GM19467 (cell line): ENCODE measurements at regions not wholly inside any gene's neighbourhood (a gene's known extent, or its start where the extent isn't known, plus 50 kb on each side); places are given as distances from the start of the nearest gene placed in this dataset.

Experiments
- ATAC-seq: cut with Tn5 transposase; IDR thresholded peaks from one replicate; pipeline ENCODE4 v1.9.1; 2021; ENCODE audit warnings: mild to moderate bottlenecking, moderate library complexity; ENCODE audit not compliant: unreplicated experiment

GRCh38 chr2:226142463-226142862, 657.2 kb downstream of the IRS1 start:
- no peak for ATAC-seq

DNA sequence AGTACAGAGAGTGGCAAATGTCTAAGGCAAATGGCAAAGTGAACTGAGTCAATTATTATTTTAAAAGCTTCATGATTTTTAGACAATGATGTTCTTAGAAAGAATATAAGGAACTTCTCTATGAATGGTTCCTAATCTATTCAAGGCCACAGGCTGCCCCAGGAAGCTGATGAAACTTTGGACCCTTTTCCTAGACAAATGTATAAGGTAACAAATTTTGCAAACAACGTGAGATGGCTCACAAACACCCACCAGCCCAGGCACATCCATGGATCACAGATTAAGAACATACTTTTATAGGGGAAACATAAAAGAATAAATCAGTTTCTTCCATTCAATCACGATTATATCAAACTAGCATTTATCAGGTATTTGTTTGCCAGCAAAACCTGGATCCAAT, 659.0 kb downstream of the IRS1 start:
- no peak for ATAC-seq

GRCh38 chr2:226139759-226140158, 659.9 kb downstream of the IRS1 start:
- ATAC-seq: no peak

- ATAC-seq: no peak
Observed at GRCh38 chr2:226137201-226137811, 662.3 kb downstream of the IRS1 start.

DNA sequence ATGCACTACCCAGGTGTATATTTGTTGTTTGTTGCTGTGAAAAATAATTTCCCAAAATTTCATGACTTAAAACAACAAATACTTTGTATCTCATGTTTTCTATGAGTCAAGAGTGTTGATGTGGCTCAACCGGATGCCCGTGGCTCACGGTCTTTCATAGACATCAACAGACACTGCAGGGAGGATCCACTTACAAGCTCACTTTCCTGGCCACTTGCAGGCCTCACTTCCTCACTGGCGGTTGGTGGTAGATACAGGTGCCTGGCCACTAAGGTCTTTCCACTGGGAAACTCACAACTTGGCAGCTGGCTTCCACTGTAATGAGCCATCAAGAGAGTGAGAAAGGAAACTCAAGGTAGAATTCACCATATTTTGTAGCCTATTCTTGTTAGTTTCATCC, 662.9 kb downstream of the IRS1 start:
- ATAC-seq: no peak

- no peak for ATAC-seq
Observed at GRCh38 chr2:226135861-226136548, 663.6 kb downstream of the IRS1 start.

DNA sequence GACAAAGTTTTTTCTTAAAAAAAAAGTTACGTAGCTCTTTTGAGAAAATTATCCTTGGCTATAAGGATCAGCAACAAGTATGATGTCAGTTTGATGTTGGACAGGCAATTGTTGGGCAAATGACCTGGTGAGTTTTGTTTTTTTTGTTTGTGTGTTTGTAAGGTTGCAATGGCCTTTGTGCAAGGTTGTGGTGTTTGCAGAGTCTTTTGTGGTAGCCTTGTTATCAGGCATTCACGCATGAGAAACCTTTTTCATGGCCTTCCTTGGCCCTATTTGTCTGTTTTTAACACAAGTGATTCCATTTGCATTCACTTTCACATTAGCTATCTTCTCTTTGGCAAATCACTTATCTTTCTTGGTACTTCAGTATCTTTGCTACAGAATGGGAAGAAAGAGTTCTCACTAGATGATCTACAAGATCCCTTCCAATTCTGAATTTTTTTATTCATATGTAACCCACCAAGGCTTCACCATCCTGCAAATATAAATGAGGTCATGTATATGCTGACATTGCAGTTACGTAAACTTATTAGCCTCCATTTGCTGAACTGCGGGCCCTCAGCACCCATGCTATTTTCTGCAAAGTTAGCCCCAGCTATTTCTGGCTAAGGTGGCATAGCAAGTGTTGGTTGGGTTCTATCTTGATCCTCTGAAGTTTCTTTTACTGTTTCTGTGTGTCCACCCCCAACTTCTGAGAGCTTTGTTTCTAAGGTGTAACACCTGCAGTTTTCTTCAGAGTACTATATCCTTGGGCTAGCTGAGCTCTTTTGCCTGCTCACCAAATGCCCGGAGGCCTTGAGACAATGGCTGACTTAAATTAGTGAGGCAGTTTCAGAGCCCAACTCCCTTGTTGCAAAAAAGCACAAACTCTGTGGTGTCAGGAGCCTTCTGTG, 667.1 kb downstream of the IRS1 start:
- ATAC-seq: no peak

- ATAC-seq: no peak
Observed at GRCh38 chr2:226131299-226131784, 668.3 kb downstream of the IRS1 start.

DNA sequence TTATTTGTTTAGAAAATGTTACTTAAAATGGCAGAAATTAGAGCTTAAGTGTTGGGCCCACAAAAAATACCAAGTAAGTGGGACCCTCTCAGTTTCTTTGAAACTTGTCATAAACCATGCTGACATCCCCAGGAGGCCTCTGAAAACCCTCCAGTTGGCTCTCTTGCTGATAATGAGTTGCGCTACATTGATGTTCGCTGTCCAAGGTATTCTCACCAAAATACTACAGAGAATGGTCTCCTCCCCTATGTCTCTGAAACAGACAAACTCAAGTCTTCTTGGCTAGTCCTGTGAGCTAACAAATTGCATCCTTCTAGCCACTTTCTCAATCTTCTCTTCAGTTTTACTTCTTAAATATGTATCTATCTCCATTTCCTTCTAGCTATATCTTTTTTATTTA, 669.4 kb downstream of the IRS1 start:
- no peak for ATAC-seq

GRCh38 chr2:226127682-226128081, 671.9 kb downstream of the IRS1 start:
- no peak for ATAC-seq

GRCh38 chr2:226126104-226126503, 673.5 kb downstream of the IRS1 start:
- no peak for ATAC-seq

DNA sequence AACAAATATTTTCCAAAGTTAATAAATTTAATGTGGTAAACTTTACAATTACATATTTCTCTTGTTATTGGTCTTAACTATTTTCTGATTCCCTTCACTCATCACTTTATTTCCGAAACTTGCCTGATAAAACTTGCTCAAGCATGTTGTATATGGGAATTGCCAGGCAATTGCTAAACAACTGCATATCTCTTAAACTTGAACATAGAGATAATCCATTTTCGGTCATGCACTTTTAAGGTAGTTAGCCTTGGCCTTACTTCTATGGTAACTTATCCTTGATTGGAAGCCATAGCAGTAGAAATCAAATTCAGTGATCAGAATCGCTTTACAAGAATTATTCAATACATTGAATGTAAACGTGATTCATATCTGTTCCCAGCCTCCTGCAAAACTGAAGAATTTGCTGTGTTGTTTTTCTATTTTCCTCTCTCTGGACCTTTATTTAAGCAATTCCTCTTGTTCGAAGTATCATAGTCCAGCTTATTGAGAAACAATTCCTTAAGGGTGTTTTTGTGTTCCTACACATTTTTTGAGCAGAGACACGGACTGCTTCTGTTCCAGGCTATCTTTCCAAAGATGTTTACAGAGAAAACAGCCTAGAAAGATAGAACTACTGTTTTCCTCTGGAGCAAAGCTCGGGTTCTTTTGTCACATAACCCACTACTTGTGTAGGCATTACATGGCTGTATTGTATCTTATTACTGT, 674.3 kb downstream of the IRS1 start:
- ATAC-seq: no peak

DNA sequence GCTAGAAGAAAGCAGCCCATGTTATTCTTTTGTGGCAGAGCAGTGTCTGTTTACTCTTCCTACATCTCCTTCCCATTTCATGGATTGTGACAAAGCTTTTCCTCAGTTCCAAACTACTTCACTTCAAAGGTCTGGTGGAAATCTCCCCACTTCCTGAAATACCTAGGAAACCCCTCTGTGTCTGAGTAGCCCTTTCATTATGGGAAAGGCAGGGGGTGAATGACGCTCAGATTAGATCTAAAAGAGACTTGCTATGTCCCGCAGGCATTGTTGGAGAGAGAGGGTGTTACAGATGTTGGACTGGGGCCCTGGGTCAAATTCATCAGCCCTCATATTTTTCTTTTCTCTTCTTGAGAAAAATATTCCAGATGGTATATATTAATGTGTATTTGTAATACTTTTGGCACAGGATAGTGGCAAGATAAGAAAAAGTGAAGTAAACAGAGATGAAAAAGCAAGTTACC, 675.0 kb downstream of the IRS1 start:
- no peak for ATAC-seq

- ATAC-seq: no peak
Observed at GRCh38 chr2:226123300-226123699, 676.3 kb downstream of the IRS1 start.

- ATAC-seq: no peak
Observed at GRCh38 chr2:226122041-226122440, 677.6 kb downstream of the IRS1 start.

DNA sequence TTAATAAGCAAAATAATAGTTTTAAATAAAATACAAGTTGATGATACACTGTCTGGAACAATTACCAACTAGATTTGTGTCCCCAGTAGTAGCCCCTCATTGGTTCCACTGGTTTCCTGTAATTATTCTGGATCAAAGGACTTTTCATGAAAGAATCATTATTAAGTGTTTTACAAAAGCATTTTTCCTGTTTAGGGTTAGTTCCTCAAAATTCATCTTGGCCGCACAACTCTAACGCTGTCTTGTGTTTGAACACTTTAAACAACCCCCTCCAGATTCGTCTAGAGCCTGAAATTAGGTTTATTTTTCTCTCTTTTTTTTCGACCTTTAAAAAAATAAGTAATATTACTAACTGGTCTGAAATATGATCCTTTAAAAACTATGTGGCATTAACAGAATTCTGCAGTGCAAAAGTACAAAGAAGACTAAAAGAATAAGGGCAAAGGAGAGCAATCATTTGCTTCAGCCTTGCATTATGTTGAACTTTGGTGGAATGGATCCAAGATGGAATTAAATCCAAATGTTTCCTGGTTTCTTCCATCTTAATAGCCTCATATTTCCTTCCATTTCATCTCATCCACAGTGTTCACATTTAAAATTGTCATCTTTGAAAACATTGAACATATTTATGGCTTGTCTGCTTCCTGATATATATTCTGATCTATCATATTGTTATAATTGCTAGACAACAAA, 678.4 kb downstream of the IRS1 start:
- ATAC-seq: no peak

- no peak for ATAC-seq
Observed at GRCh38 chr2:226118471-226119429, 680.9 kb downstream of the IRS1 start.

DNA sequence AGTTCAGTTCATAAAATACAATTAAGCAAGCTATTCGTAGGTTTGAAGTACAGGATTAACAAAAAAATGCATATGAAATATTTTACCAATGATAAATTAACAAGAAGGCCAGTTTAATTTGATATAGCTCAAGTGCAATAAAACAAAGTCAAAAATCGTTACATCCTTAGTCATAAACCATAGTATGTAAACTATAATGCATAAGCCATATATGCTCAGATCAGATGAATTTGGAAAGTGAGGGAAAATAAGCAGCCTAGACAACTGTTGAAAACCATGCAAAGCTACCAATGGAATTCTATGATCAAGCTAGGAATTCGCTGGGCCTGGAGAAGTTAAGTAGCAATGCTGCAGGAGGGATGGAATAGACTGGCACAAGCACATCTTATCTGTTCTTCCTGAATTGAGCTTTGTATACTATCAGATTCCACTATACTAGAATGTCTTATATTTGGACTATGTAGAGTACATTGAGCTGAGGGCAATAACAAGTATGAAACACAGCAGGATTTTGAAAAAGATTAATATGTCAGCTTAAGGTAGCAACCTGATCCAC, 682.0 kb downstream of the IRS1 start:
- ATAC-seq: no peak

GRCh38 chr2:226116346-226116745, 683.3 kb downstream of the IRS1 start:
- ATAC-seq: no peak
